Epithelial cell of proximal tubule (primary cell): ENCODE measurements at regions not wholly inside any gene's neighbourhood (a gene's known extent, or its start where the extent isn't known, plus 50 kb on each side); places are given as distances from the start of the nearest gene placed in this dataset.

Source experiments
- DNase-seq: peaks from one replicate; pipeline ENCODE4 v3.0.0-alpha.2; 2011; ENCODE audit warnings: low read depth
- H3K4me3 ChIP-seq: 2 replicates; pipeline ENCODE4 v1.5.1; 2011; ENCODE audit warnings: low read depth, mild to moderate bottlenecking, low read length
- TF ChIP-seq, protein P1 (sequence below): conservative IDR thresholded peaks from 2 replicates; pipeline ENCODE4 v1.5.1; 2012; ENCODE audit warnings: low read depth, mild to moderate bottlenecking, low read length

DNA sequence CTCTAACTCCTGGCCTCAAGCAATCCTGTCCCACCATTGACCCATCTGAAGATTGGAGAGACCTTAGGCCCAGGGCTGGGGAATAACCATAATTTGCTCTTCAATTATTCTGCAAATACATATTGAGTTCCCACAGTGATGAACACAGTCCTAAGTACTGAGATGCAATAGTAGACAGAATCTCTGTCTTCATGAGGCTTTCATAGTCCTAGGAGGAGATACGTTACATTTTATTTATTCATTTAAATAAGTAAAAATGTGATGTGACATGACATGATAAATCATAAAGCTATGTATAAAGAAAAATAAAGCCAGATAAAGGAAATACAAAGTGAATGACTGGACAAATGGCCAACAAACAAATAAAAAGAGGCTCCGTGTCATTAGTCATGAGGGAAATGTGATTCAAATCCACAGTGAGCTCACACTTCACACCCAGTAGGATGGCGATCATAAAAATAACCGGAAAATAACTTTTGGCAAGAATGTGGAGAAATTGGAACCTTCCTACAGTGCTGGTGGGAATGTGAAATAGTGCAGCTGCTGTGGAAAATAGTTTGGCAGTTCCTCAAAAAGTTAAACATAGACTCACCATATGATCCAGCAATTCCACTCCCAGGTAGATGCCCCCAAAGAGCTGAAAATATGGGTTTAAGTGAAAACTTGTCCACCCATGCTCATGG lies 52.1 kb upstream of the JCAD start:
- TF ChIP-seq, protein P1, sequence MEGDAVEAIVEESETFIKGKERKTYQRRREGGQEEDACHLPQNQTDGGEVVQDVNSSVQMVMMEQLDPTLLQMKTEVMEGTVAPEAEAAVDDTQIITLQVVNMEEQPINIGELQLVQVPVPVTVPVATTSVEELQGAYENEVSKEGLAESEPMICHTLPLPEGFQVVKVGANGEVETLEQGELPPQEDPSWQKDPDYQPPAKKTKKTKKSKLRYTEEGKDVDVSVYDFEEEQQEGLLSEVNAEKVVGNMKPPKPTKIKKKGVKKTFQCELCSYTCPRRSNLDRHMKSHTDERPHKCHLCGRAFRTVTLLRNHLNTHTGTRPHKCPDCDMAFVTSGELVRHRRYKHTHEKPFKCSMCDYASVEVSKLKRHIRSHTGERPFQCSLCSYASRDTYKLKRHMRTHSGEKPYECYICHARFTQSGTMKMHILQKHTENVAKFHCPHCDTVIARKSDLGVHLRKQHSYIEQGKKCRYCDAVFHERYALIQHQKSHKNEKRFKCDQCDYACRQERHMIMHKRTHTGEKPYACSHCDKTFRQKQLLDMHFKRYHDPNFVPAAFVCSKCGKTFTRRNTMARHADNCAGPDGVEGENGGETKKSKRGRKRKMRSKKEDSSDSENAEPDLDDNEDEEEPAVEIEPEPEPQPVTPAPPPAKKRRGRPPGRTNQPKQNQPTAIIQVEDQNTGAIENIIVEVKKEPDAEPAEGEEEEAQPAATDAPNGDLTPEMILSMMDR = no peak
- H3K4me3 ChIP-seq = no peak overlapping the region
- no peak for DNase-seq
